Astrocyte (in vitro differentiated cells and primary cell): ENCODE measurements at regions not wholly inside any gene's neighbourhood (a gene's known extent, or its start where the extent isn't known, plus 50 kb on each side); places are given as distances from the start of the nearest gene placed in this dataset.

Source experiments
- DNase-seq: peaks from one replicate; pipeline ENCODE4 v3.0.0-alpha.2; 2010; ENCODE audit warnings: low read depth
- FAIRE-seq: peaks from 2 replicates; lab custom pipeline; 2011; peaks lifted over from hg19 to GRCh38; lab: Jason Lieb, UNC
- H2AFZ ChIP-seq: 2 replicates; pipeline ENCODE4 v1.6.0; 2012; ENCODE audit warnings: low read depth, low read length, inconsistent platforms
- H3K27ac ChIP-seq: 2 replicates; pipeline ENCODE4 v1.5.1; 2011; ENCODE audit warnings: low read depth, low read length, inconsistent platforms
- H3K27me3 ChIP-seq: 2 replicates; pipeline ENCODE4 v1.6.0; 2011; ENCODE audit warnings: low read length, inconsistent platforms; ENCODE audit not compliant: insufficient read depth
- H3K36me3 ChIP-seq: 2 replicates; pipeline ENCODE4 v1.5.1; 2011; ENCODE audit warnings: low read length, inconsistent platforms; ENCODE audit not compliant: insufficient read depth
- H3K4me1 ChIP-seq: 2 replicates; pipeline ENCODE4 v1.5.1; 2011; ENCODE audit warnings: low read length, inconsistent platforms; ENCODE audit not compliant: insufficient read depth
- H3K4me2 ChIP-seq: 2 replicates; pipeline ENCODE4 v1.6.0; 2012; ENCODE audit warnings: low read length, inconsistent platforms
- H3K4me3 ChIP-seq: 2 replicates; pipeline ENCODE4 v1.5.1; 2011; ENCODE audit warnings: low read depth, mild to moderate bottlenecking, low read length, inconsistent platforms; ENCODE audit not compliant: insufficient read depth
- H3K79me2 ChIP-seq: 2 replicates; pipeline ENCODE4 v1.6.0; 2012; ENCODE audit warnings: mild to moderate bottlenecking, low read length, inconsistent platforms; ENCODE audit not compliant: insufficient read depth
- H3K9ac ChIP-seq: 2 replicates; pipeline ENCODE4 v1.6.0; 2012; ENCODE audit warnings: mild to moderate bottlenecking, low read length, inconsistent platforms
- H3K9me3 ChIP-seq: 2 replicates; pipeline ENCODE4 v1.5.1; 2012; ENCODE audit warnings: low read depth, mild to moderate bottlenecking, low read length, inconsistent platforms; ENCODE audit not compliant: insufficient read depth
- H4K20me1 ChIP-seq: 2 replicates; pipeline ENCODE4 v1.6.0; 2012; ENCODE audit warnings: low read length, inconsistent platforms; ENCODE audit not compliant: insufficient read depth
- H3K27ac Mint-ChIP-seq: one replicate; pipeline ENCODE4 v1.8.0; 2021; ENCODE audit warnings: mild to moderate bottlenecking, mixed read lengths; ENCODE audit not compliant: unreplicated experiment
- H3K27me3 Mint-ChIP-seq: one replicate; pipeline ENCODE4 v1.8.0; 2021; ENCODE audit warnings: low read depth, mixed read lengths; ENCODE audit not compliant: unreplicated experiment
- H3K36me3 Mint-ChIP-seq: one replicate; pipeline ENCODE4 v1.8.0; 2021; ENCODE audit warnings: low read depth, mixed read lengths; ENCODE audit not compliant: unreplicated experiment
- H3K4me1 Mint-ChIP-seq: one replicate; pipeline ENCODE4 v1.8.0; 2021; ENCODE audit warnings: low read depth, mixed read lengths; ENCODE audit not compliant: unreplicated experiment
- H3K4me3 Mint-ChIP-seq: one replicate; pipeline ENCODE4 v1.8.0; 2021; ENCODE audit warnings: mild to moderate bottlenecking, moderate library complexity, mixed read lengths; ENCODE audit not compliant: unreplicated experiment
- H3K9me3 Mint-ChIP-seq: one replicate; pipeline ENCODE4 v1.8.0; 2021; ENCODE audit warnings: mild to moderate bottlenecking, mixed read lengths; ENCODE audit not compliant: unreplicated experiment
- EZH2 ChIP-seq: IDR thresholded peaks from 2 replicates; pipeline ENCODE4 v1.6.1; 2012; ENCODE audit warnings: mild to moderate bottlenecking, low read length, inconsistent platforms; ENCODE audit not compliant: insufficient read depth
- TF ChIP-seq, protein P1 (sequence below): IDR thresholded peaks from 2 replicates; pipeline ENCODE4 v1.5.1; 2011; ENCODE audit warnings: low read depth, mild to moderate bottlenecking, inconsistent platforms, low read length, moderate library complexity; ENCODE audit not compliant: insufficient read depth

DNA sequence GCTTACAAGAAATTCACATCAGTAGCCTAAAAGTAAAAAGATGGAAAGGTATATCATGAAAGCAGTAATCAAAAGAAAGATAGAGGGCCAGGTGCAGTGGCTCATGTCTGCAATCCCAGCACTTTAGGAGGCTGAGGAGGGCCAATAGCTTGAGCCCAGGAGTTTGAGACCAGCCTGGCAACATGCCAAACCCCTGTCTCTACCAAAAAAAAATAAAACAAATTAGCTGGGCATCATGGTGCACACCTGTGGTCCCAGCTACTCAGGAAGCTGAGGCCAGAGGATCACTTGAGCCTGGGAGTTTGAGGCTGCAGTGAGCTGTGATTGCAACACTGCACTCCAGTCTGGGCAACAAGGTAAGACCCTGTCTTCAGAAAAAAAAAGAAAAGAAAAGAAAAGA, 55.5 kb downstream of the GSPT2 start:
- no peak overlapping the region for H3K4me3 Mint-ChIP-seq
- FAIRE-seq, result peak; percentile 71
- no peaks in the 10 kb centered on the region for H3K9me3 Mint-ChIP-seq

DNA sequence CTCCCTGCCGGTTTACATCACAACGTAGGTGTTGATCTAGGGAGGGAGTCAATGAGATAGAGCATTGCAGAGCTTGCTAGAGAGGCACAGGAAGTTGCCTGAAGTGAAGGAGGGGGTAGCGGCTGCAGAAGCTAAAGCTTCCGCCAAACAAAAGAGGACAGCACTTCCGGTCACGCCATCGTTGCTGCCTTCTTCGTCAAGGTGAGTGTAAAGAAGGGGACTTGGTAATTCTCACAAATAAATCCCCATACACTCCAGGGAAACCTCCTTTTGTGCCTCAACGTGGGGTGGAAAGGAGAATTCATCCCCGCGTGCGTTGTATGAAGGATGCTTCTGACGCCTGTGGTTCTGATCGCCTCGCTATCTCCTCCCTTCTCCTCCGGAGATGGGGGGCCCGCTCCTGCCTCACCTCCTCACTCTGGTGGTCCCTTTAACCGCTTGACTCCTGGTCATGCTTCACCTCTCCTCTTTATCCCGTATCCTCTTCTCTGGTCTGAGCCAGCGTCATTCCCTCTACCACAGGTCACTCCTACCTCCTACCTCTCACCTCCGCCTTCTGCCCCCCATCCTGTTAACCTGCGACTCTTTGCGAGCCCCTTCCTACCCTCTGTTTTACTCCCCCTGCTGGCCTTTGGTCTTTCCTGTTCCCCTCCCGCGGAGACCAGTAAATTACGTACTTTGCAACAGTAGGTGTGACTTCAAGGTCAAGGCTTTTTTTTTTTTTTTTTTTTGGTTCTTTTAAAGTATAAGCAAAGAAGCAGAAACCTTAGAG, 59.9 kb downstream of the GSPT2 start:
- peak overlapping the region; percentile 53 for H3K27ac ChIP-seq
- Mint-ChIP-seq H3K27ac (peak overlapping the region; percentile 96), H3K4me3 (peak overlapping the region; percentile 99), H3K9me3 (no peaks in the 10 kb centered on the region), H3K27me3 (no peaks in the 10 kb centered on the region), H3K4me1 (no peaks in the 10 kb centered on the region), H3K36me3 (no peaks in the 10 kb centered on the region)
- FAIRE-seq (peak; percentile 97), DNase-seq (peak; percentile 60)
- no peaks in the 10 kb centered on the region for H4K20me1 ChIP-seq
- H3K4me2 ChIP-seq, result peak overlapping the region; percentile 93
- H2AFZ ChIP-seq, result peak overlapping the region; percentile 98
- H3K9me3 ChIP-seq, result no peaks in the 10 kb centered on the region
- no peaks in the 10 kb centered on the region for H3K27me3 ChIP-seq
- peak overlapping the region; percentile 90 for H3K9ac ChIP-seq
- TF ChIP-seq, protein P1, sequence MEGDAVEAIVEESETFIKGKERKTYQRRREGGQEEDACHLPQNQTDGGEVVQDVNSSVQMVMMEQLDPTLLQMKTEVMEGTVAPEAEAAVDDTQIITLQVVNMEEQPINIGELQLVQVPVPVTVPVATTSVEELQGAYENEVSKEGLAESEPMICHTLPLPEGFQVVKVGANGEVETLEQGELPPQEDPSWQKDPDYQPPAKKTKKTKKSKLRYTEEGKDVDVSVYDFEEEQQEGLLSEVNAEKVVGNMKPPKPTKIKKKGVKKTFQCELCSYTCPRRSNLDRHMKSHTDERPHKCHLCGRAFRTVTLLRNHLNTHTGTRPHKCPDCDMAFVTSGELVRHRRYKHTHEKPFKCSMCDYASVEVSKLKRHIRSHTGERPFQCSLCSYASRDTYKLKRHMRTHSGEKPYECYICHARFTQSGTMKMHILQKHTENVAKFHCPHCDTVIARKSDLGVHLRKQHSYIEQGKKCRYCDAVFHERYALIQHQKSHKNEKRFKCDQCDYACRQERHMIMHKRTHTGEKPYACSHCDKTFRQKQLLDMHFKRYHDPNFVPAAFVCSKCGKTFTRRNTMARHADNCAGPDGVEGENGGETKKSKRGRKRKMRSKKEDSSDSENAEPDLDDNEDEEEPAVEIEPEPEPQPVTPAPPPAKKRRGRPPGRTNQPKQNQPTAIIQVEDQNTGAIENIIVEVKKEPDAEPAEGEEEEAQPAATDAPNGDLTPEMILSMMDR, result no peak
- no peak for TF ChIP-seq EZH2
- H3K79me2 ChIP-seq, result peaks cover 31% of the 10 kb centered on the region
- peaks cover 3% of the 10 kb centered on the region for H3K4me1 ChIP-seq
- peak overlapping the region; percentile 89 for H3K4me3 ChIP-seq
- H3K36me3 ChIP-seq, result no peaks in the 10 kb centered on the region

More for the DNA sequence above, 55.5 kb downstream of the GSPT2 start:
- H3K27me3 ChIP-seq, result no peaks in the 10 kb centered on the region
- no peaks in the 10 kb centered on the region for H3K36me3 ChIP-seq
- no peaks in the 10 kb centered on the region for H3K4me1 Mint-ChIP-seq
- H3K27me3 Mint-ChIP-seq, result no peaks in the 10 kb centered on the region
- H3K27ac Mint-ChIP-seq, result no peak overlapping the region
- no peak overlapping the region for H3K4me2 ChIP-seq
- H3K79me2 ChIP-seq, result peaks cover 4% of the 10 kb centered on the region
- no peak for DNase-seq
- H3K9ac ChIP-seq, result no peak overlapping the region
- no peak overlapping the region for H2AFZ ChIP-seq
- TF ChIP-seq EZH2, result no peak
- TF ChIP-seq, protein P1, result no peak
- peaks cover 3% of the 10 kb centered on the region for H3K4me1 ChIP-seq
- no peak overlapping the region for H3K4me3 ChIP-seq
- no peaks in the 10 kb centered on the region for H3K9me3 ChIP-seq
- no peak overlapping the region for H3K27ac ChIP-seq
- H3K36me3 Mint-ChIP-seq, result no peaks in the 10 kb centered on the region
- no peaks in the 10 kb centered on the region for H4K20me1 ChIP-seq

DNA sequence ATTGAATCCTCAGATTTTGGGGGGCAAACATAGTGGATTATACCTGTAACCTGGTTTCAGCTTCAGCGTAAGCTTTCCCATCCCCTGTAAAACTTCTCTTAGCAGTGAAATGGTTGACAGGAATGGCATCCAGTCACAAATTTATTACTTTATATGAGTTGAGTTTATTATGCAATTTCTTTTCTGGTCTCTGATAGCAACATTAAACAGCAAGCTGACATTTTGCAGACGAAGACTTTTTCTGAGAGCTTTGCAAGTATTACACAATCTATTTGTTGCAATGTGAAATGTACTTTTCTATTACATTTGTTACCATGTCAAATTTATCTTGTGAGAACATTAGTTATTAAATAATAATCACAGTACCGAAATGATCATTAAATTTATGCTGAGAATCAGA, 60.6 kb downstream of the GSPT2 start:
- Histone ChIP-seq H3K27me3 (no peaks in the 10 kb centered on the region), H2AFZ (no peak overlapping the region), H3K4me2 (peak overlapping the region; percentile 93), H3K4me1 (peaks cover 3% of the 10 kb centered on the region), H3K27ac (no peak overlapping the region), H3K9me3 (no peaks in the 10 kb centered on the region), H4K20me1 (no peaks in the 10 kb centered on the region), H3K36me3 (no peaks in the 10 kb centered on the region), H3K9ac (no peak overlapping the region), H3K4me3 (peak overlapping the region; percentile 89), H3K79me2 (peaks cover 38% of the 10 kb centered on the region)
- peak overlapping the region; percentile 99 for H3K4me3 Mint-ChIP-seq
- no peaks in the 10 kb centered on the region for H3K9me3 Mint-ChIP-seq
- FAIRE-seq, result no peak
- H3K27me3 Mint-ChIP-seq, result no peaks in the 10 kb centered on the region
- no peak for DNase-seq
- H3K36me3 Mint-ChIP-seq, result no peaks in the 10 kb centered on the region
- TF ChIP-seq, protein P1, result no peak
- no peak for TF ChIP-seq EZH2
- no peaks in the 10 kb centered on the region for H3K4me1 Mint-ChIP-seq
- H3K27ac Mint-ChIP-seq, result no peak overlapping the region
